GM18858 (cell line): ENCODE measurements at regions not wholly inside any gene's neighbourhood (a gene's known extent, or its start where the extent isn't known, plus 50 kb on each side); places are given as distances from the start of the nearest gene placed in this dataset.
"Not testable (repeated sequence)": the region's sequence is repeated elsewhere in the genome, so short reads cannot be mapped to it uniquely, and the experiment has no call there.

ENCODE experiments used
- ATAC-seq: cut with Tn5 transposase; IDR thresholded peaks from one replicate; pipeline ENCODE4 v1.9.1; 2021; ENCODE audit not compliant: unreplicated experiment

DNA sequence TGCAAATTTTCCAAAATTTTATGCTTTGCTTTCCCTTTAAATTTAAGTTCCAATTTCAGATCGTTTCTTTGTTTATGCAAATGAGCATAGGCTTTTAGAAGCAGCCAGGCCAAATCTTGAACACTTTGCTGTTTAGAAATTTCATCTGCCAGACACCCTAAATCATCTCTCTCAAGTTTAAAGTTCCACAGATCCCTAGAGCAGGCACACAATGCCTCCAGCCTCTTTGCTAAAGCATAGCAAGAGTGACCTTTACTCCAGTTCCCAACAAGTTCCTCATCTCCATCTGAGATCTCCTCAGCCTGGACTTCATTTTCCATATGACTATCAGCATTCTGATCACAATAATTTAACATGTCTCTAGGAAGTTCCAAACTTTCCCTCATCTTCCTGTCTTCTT is 254.5 kb downstream of the DLL1 start:
- not testable (repeated sequence) for ATAC-seq

DNA sequence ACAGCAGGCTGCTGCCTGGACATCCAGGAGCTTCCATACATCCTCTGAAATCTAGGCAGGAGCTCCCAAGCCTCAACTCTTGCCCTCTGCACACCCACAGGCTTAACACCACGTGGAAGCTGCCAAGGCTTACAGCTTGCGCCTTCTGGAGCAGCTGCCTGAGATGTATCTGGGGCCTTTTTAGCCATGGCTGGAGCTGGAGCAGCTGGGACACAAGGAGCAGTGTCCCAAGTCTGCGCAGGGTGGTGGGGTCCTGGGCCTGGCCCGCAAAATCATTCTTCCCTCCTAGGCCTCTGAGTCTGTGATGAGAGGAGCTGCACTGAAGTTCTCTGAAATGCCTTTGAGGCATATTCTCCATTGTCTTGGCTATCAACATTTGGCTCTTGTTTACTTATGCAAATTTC is 255.0 kb downstream of the DLL1 start:
- no peak for ATAC-seq

DNA sequence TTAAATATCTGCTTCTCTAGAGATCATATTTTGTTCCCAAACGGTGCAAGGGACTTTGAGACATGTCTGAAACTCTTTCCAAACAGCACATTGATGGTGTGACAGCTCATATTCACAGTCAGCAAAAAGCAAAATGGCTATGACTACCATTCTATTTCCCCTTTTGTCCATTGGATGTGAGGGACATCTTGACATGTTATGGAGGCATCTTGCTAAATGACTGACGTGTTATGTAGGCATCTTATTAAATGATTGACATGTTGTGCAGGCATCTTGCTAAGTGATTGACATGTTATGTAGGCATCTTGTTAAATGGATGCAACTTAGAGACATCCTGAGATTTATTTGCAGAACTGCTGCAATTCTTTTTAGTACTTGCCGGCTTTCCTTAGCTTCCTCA is 255.8 kb downstream of the DLL1 start:
- ATAC-seq = no peak

DNA sequence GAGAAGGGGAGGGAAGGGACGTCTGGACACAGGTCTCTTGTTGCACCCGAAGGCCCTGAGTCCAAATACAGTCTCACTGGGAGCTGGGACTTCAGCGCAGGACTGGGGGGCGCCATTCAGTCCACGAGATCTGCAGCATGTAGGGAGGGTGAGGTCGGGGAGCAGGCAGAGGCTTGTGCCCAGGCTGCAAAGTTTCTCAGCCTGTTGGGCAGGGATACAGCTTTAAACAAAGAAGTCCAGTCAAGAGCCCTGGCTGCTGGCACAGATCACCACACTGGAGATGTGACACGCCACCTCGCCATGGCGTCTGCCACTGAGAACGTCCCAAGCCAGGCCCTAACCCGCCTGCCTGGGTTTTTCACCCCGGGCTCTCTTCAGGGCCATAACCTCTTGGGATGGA is 256.6 kb downstream of the DLL1 start:
- ATAC-seq = no peak

DNA sequence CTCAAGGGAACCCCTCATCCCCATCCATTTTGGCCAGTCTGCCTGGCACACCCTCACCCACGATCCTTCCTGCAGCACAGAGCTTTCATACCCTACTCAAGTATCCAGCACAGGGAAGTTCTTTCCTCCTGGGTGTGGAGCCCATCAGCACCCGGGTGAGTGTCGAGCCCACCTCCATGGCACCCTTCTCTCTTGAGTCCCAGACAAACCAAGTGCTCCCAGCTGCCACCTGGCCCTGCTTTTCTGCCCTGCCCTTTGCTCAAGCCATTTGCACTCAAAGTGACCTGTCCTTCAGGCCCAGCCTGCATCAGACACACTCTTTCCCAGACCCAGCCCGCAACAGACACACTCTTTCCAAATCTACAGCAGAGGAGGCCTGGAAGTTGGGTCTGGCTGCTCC is 257.2 kb downstream of the DLL1 start:
- no peak for ATAC-seq

DNA sequence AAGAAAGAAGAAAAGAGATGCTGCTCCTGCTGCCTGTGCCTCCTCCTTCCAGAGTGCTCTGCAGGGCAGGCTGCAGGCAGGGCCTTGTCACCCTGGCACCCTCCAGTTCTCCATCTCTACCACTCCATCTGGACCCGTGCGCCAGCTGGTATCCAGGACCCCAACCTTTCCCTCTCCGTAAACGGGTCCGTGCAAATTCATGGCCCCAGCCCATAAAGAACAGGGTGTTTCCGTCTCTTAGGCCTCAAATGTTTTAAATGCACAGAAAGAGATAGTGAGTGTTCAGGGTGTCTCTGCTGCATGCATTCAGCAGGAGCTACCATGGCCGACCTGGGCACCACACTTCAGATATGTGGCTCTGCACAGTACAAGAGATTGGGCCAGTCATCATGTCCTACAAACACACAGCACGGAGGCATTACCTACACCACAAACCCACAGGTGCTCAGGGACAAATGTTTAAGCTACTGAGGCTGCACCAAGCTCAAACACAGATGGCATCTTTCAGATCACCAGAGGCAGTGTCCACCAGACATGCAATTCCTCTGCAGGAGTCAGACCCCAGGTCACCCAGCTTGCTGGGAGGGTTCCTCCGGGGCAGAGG is 258.1 kb downstream of the DLL1 start:
- no peak for ATAC-seq

DNA sequence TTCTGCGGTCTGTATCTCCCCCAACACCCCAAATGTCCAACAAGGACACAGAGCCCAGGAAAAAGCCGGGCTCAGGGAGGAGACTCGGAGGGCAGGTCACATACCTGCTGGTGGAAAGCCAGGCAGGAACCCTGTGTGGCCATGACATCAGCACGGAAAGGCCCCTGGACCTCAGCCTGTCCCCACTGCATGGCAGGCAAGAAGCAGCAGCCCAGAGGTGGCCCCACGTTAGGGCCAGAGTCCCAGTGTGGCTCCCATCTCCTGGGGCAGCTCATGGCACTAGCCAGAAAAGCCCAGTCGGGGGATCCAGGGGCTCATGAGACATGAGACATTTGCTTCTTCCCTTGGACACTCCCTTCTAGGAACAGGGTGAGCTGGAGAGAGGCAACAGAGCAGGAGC is 258.7 kb downstream of the DLL1 start:
- no peak for ATAC-seq

DNA sequence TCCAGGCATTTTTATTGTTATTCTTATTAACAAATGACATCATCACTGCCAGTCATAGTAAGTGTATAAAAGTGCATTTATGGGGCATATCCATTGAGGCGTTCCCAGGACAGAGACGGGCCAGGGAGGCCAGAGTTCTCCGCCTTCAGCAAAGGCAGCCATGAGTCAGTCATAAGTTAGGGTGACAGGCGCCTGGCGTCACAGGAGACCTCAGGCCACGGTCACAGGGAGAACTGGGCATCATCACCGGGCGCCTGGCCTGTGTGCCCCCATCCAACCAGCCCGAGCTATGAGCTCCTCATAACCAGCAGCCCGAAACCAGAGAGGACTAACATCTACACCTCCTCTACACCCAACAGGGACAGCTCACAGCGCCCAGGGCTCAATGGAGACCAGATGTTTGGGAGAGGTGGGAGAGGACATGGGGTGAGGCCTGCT is 259.2 kb downstream of the DLL1 start:
- no peak for ATAC-seq

DNA sequence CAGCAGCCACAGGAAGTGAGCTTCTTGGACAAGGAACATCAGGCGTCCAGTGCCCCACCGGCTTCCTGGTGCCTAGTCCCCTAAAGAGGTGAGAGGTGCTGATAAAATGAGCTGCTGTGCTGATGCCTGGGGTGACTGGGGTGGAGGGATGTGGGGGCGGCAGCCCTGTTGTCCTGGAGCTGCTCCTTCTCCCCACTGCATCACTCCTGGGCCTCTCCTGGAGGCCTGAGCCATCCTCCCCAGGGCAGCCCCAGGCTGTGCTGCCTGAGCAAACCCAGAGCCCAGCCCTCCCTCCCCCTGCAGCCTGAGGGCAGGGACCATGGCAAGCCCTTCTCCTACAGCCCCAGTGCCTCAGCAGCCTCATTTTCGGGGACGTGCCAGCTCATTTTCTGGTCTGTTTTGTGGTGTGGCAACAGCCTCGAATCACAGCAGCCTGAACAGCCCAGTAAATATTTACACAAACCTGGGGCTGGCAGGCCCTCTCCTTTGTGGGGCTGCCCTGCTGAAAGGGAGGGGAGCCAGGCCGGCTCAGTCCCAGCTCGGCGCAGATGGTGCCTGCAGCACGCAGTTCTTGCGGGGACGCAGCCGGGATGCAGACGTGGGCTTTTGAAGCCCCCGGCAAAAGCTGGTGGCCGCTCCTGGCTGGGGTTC is 259.9 kb downstream of the DLL1 start:
- no peak for ATAC-seq

DNA sequence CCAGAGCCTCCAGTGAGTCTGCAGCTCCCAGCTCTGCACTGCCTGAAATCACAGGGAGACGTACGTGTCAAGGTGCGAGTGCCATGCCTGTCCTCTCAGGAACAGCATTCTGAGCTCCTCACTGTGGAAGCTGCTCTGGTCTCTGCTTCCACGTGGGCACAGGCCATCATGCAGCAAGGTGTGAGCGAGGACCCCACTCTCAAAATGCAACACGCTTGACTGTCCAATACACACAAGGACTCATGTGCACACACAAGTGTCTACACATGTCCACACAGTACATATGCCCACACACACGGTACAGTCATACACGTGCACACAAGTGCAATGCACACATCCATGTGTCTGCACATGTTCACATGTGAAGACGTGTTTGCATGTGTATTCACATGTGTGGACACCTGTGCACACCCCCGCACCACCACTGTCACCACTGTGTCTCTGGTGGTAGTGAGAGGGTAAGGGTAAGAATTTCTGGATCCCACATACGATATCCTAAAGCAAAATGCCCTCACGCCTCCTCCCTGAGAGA is 260.5 kb downstream of the DLL1 start:
- no peak for ATAC-seq

DNA sequence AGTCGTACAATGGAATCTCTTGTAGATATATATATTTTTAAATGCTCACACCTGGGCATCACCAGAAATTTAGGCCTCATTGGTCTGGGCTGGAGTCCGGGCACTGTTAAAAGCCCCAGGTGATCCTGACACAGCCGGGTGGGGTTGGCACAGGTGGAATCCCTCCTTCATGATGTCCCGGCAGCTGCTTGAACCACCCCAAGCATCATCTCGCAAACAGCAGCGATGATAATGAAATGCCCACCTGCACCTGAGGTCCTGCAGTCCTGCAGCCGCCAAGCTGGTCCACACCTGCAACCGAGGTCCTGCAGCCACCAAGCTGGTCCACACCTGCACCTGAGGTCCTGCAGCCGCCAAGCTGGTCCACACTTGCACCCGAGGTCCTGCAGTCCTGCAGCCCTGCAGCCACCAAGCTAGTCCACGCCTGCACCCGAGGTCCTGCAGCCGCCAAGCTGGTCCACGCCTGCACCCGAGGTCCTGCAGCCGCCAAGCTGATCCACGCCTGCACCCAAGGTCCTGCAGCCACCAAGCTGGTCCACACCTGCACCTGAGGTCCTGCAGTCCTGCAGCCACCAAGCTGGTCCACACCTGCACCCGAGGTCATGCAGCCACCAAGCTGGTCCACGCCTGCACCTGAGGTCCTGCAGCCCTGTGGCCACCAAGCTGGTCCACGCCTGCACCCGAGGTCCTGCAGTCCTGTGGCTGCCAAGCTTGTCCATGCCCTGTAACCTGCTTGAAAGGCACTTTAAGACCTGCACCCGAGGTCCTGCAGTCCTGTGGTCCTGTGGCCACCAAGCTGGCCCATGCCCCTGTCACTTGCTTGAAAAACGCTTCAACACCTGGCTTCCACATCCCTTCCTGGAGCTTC is 261.2 kb downstream of the DLL1 start:
- ATAC-seq = no peak

DNA sequence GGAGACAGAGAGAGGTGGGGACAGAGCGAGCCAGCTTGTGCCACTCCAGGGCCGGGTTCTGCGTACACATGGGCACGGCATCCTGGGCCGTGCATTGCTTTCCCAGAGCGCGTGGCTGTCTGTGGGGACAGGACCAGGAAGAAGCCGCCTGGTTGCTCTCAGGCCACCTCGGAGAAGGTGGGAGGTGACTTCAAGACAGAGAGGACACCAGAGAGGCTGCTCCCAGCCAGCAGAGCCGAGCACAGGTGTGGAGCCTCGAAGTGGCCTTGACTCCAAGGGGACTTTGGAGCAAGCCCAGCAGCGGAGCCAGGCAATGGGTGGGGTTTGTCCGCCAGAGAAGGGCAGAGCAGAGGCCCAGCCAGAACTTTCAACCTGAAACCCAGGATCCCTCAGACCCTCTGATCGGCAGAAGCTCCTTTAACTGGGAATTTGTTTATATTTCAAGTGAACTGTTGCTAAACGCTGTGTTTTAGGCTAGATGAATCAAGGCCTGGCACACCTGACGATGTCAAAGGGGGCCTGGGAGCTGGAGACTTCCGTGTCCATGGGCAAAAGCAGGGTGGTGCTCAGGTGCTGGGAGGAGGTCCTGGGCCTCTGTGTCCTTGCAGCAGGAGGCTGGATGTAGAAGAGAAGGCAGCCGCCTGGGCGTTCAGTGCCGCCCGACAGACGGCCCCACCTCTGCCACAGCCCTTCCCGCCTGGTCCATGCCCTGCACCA is 262.1 kb downstream of the DLL1 start:
- ATAC-seq = no peak

DNA sequence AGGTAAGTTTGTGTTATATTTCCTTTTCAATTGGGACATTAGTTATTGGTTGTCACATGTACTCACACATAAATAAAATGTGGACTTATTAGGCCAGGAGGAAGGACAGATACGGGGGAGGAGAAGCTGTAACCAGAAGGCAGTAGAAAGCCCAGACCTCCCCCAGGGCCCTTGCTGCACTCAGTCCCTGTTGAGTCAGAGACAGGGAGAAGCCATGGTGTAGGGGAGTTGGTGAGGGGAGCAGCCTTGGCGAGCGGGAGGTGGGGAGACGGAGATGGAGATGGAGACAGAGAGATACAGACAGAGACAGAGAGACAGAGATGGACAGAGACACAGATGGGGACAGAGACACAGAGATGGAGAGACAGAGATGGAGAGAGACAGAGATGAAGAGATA is 263.2 kb downstream of the DLL1 start:
- no peak for ATAC-seq

DNA sequence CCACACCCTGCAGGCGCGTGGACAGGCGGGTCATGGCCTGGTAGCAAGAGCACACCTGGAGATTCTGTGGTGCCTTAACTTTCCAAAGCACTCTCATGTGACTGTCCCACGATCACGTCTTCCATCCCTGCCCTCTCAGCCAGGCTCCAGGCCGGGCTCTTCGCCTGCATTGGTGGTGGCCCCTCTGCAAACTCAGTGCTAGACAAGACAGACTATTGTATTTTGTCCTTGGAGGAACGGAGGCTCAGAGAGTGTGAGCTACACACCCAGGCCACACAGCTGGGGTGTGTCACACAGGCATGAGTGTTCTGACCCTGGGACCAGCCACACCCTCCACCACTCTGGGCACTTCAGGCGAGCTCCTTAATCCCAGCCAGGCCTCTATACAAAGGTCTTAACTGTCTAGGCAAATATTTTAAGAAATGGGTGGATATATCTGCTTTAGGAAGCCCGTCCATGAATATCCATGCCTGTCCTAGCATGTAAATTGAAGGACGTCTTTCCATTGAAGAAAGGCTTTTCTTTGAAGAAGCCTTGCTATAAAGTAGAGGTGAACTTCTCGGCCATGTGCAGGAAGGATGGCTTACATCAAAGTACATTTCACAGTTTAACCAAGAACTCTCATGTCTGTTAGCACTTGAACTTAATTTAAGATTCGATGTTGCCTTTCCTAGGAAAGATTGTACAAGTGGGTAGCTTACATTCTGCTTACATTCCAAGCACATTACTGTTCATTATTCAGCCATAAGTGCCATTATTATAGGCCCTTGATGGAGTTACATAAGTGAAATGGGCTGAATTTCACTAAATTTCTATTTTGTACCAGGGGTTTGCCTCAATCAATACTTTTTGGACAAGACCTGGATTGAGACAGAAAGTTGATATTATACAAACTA is 263.9 kb downstream of the DLL1 start:
- no peak for ATAC-seq

DNA sequence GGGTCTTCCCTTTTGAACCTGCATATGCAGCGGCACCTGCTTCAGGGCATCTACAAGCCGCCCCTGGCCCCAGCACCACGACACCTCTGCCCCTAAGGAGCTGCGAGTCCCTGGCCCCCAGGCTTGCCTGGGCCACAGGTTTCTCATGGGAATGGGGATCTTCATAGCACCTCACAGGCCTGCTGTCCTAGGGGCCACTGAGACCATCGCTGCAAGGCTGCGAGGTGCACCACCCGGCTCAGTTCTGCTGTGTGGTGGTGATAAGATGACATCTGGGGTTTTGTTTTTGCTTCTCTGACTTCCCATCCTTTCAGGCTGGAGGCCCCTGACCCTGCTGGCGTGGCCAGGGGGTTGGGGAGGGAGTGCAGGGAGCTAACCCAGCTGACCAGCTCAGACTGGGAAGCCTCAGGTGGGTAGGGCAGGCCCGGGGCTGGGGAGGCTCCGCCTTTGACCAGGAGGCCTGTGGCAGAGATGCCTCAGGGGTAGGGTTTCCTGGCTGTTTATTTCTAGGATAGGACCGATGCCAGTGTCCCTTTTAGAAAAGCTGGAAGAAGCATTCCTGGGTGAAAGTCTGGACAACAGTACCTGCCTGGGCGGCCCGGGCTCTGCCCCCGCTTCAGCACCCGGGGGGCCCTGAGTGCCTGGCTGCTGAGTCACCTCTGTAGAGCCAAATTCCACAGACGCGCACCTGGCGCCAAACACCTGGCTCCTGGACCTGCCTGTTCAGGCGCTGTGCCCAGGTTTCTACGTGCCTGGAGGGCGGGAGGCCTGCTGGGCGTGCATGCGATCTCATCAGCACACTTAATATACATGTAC is 264.7 kb downstream of the DLL1 start:
- ATAC-seq = no peak

DNA sequence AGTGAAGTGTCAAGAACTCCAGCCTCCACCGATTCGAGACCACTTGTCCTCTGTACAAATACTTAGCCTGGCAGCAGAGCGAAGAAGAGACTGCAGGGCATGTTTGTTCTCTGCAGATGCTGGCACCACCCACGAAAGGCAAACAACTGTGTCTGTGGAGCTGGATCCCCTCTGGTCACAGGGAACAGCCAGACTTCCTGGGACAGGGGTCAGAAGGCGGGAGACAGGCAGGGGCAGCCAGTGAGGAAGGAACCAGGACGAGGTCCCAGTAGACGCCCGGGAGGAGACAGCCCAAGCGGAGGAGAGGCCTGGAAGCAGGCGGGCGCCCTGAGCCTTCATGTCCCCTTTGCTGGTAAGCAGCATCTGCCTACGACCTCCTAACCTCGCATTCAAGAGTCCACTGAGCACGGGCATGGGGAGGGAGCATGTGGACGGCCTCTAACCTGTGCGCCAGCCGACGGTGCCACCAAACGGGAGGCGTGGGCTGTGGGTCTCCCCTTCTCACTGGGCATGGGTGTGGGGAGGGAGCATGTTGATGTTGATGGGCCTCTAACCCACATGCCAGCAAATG is 265.5 kb downstream of the DLL1 start:
- no peak for ATAC-seq

DNA sequence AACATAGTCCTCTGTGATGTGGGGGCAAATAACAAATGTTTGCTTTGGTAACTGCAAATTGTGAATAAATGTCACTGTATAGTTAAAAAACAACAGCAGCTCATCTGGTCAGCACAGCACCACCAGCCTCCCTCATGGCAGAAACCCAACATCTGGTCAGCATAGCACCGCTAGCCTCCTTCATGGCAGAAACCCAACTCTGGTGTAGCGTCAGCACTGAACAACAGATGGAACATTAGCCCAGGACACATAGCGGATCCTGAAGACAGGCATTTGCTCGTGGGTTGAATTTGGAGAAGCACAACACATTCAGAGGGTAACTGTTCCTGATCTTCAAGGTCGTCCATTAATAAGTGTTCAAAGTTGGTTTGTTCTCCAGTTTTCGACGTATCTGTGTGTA is 265.9 kb downstream of the DLL1 start:
- ATAC-seq = no peak

DNA sequence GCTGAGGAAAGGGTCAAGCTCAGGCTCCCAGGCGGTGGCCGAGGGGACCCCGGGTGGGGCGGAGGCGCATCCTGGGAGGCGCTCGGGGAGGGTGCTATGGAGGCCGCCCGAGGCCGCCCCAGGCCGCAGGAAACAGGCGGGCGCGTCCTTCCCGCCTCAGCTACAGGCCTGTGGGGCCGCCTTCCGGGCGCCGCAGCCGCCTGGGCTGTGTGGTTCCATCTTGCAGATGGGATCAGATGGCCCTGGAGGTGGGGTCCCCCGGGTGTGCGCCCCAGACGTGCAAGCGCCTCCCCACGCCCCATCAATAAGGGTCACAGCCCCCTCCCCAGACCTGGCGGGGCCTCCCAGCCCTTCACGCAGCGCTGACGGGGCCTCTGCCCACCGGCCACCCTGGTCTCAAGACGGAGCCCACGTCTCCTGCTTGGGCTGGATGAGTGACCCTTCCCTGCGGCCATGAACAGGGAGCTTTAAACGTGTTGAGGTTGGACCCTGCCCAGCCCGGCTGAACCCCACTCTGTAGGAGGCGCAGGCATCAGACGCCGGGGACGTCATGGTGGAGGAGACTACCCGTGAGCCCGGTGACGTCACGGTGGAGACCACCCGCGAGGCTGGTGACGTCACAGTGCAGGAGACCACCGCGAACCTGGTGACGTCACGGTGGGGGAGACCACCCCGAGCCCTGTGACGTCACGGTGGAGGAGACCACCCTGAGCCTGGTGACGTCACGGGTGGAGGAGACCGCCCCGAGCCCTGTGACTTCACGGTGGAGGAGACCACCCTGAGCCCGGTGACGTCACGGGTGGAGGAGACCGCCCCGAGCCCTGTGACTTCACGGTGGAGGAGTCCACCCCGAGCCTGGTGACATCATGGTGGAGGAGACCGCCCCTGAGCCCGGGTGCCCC is 267.0 kb downstream of the DLL1 start:
- no peak for ATAC-seq
